ENCODE measurements at regions not wholly inside any gene's neighbourhood (a gene's known extent, or its start where the extent isn't known, plus 50 kb on each side); places are given as distances from the start of the nearest gene placed in this dataset.
"Not testable (repeated sequence)": the region's sequence is repeated elsewhere in the genome, so short reads cannot be mapped to it uniquely, and the experiment has no call there.

GRCh38 chr22:49676783-49677494 is 150.7 kb downstream of the BRD1 start:
- no peak for DNase-seq (ENCODE audit: low spot score)

DNA sequence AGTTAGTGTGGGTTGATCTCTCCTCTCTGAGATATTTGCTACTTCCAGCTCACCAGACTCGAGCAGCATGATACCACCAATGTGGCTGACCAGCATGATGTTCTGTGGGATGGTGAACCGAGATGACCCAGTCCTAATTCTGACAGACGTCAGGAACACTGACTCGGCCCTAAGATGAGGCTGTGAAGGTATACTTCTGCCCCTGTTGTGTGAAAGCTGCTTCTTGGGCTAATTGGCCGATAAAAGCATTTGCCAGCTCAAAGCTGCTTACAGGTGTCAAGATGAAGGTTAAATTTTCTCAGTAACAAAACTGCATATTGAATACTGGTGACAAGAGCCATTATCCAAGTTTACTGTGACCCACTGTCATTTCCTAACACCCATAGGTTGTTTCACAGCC is 151.4 kb downstream of the BRD1 start:
- no peak for DNase-seq (ENCODE audit: low spot score)

- DNase-seq (ENCODE audit: low spot score): no peak
Measured at GRCh38 chr22:49674479-49675050, 153.1 kb downstream of the BRD1 start.

DNA sequence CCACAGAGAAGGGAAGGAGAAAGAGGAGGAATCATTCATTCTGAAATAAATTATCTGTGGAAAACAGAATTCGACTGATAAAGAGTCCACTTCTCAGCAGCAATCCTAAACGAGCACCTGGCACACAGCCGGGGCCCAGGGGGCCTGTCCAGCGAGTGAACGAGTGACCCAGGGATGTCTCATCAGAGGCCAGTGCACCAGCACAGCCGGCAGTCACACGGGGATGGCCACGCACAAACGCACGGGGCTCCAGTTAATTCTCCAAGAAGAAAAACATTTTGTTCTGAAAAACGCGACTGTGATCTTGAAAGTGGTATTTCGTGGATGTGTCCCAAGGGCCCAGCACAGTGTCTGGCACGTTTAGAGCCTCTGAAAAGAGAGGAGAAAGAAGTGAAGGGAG is 154.6 kb downstream of the BRD1 start:
- no peak for DNase-seq (ENCODE audit: low spot score)

DNA sequence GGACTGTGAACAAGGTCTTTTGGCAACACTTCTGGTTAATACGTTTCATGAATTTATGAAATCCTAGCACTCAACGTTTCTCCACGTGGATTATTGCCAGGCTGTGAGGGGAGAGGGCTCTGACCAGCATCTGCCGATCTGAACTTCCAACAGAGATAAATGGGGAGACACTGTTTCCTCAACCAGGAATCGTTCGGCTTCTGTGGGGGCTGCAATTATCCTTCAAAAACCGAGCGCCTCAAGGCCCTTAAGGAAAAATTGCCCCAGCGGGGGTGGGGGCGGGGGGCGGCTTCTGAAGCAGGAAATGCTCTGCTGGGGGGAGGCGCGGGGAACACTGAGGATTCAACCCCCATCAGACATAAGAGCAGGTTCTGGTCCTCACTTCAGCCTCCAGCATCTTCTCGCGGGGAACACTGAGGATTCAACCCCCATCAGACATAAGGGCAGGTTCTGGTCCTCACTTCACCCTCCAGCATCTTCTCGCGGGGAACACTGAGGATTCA is 155.6 kb downstream of the BRD1 start:
- no peak for DNase-seq (ENCODE audit: low spot score)

DNA sequence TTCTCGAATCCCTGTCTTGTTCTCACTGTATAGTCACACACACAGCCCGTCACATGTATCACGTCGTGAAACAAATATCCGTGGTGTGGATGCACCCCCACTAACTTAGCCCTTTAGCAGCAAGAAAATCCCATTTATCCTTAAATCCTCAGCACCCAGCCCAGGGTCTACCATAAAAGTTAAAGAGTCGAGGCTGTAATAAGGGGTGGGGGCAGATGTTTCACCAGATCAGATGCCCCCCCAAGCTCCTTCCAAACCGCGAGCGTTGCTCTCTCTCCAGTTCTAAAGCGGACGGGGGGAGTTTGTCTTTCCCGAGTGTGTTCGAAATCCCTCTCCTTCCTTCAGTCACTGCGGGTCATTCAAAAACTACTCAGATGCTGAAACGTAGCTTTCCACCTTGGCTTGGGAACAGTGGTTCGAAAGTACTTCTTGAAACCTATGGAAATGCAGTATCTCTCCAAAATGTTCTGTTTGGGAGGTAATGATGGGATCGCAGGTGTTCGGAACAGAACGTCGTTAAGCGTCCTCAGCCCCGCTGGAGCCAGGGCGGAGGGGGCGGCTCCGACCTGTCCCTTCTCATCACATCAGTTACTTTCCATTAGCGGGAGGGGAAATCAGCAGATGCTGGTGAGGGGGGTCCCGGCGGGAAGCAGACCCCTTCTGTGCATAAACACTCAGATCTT is 156.2 kb downstream of the BRD1 start:
- no peak for DNase-seq (ENCODE audit: low spot score)

DNA sequence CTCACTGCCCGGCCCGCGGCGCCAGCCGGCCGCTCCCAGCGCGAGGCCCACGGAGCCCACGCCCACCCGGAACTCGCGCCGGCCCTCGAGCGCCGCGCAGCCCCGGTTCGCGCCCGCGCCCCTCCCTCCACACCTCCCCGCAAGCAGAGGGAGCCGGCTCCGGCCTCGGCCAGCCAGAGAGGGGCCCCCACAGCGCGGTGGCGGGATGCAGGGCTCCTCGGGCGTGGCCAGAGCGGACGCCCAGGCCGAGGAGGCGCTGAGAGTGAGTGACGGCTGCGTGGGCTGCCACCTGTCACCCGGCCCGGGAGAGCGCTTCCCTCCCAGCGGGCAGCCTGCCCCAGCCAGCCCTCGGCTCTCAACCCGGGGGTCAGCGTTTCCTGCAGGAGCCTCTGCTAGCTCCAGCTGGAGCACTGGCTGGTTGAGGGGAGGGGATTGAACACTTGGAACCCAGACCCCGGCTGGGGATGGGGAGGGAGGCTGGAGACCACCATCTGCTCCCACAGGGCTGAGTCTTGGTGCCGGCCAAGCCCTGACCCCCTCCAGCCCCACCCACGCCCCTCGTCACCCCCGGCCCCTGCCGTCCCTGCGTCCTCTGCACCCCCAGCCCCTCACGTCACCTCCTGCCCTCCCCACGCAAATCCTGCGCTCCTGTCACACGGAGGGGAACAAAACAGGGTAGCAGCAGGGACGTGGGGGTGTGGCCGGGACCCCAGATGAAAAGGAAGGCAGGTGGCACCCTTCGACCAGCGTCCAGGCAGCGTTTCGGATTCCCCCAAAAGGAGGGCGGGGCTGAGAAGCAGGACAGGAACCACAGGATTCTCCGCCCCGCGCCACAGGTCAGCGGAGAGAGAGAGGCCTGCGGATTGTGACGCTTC is 157.0 kb downstream of the BRD1 start:
- DNase-seq (ENCODE audit: low spot score): no peak

- not testable (repeated sequence) for DNase-seq (ENCODE audit: low spot score)
Measured at GRCh38 chr22:49669969-49670455, 157.7 kb downstream of the BRD1 start.

GRCh38 chr22:49669427-49669968 is 158.2 kb downstream of the BRD1 start:
- not testable (repeated sequence) for DNase-seq (ENCODE audit: low spot score)

DNA sequence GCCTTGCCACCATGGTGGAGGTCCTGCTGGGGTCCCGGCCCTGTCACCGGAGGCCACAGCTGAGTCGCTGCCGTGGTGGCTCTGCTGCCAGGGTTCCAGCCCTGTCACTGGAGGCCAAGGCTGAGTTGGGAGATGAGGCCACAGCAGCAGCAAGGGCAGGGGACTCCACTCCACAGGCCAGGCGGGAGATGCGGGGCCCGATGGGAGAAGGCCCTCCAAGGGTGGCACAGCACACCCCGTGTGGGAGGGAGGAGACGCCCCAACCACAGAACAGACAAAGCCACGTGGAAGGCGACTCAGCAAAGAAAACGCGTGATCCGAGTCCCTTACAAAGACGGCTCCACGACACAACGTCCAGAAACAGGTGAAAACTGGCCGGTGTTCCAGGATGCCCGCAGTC is 159.3 kb downstream of the BRD1 start:
- DNase-seq (ENCODE audit: low spot score): no peak

DNA sequence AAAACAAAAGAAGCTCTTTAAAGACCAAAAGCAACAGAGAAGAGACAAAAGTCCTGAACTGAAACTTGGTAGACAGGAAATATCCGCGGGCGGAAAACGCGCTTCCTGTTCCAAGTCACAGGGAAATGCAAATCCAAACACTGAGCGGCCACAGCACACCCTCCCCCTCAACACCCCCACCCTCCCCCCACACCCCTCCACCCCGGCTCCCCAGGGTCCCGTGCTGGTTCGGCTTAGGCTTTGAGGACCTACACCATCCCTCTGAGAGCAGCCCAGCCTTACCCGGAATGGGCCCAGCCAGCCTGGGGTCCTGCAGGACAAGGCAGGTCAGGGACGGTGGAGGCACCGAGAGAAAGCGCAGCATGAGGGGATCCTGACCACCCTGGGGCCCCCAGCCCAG is 160.4 kb downstream of the BRD1 start:
- DNase-seq (ENCODE audit: low spot score): no peak

GRCh38 chr22:49666146-49666809 is 161.4 kb downstream of the BRD1 start:
- no peak for DNase-seq (ENCODE audit: low spot score)

- DNase-seq (ENCODE audit: low spot score): no peak
Measured at GRCh38 chr22:49664891-49665290, 162.8 kb downstream of the BRD1 start.

GRCh38 chr22:49664371-49664881 is 163.2 kb downstream of the BRD1 start:
- no peak for DNase-seq (ENCODE audit: low spot score)

DNA sequence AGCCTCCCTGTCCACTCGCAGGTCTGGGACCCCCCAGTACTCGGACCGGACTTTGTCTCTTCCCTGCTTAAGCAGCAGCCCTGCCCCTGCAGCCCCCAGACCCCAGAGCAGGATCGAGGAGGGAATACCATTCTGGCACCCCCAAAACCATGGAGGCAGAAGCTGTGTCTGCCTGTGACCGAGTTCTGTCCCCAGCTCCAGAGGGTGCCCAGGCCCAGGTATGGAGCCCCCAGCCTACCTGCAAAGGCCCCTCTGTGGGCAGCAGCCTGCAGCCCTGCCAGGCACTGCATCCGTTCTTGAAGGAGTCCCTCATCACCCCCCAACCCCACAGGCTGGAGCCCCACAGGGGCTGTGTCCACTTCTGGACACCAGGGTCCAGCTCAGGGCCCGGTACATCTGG is 163.8 kb downstream of the BRD1 start:
- no peak for DNase-seq (ENCODE audit: low spot score)

- no peak for DNase-seq (ENCODE audit: low spot score)
Measured at GRCh38 chr22:49663311-49663711, 164.4 kb downstream of the BRD1 start.

DNA sequence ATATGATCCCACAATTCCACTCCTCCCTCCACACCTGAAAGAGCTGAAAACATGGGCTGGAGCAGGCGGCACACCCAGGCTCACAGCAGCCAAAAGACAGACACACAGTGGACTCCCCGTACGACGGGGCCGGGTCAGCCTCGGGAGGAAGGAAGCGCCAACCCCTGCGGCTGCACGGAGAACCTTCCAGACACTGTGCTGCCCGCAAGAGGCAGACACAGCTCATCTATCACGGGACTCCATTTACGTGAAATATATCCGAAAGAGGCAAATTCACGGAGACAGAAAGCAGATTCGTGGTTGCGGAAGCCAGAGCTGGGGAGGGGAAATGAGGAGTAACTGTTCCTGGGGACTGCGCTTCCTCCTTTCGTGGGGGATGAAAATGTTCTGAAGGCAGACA is 165.0 kb downstream of the BRD1 start:
- no peak for DNase-seq (ENCODE audit: low spot score)

DNA sequence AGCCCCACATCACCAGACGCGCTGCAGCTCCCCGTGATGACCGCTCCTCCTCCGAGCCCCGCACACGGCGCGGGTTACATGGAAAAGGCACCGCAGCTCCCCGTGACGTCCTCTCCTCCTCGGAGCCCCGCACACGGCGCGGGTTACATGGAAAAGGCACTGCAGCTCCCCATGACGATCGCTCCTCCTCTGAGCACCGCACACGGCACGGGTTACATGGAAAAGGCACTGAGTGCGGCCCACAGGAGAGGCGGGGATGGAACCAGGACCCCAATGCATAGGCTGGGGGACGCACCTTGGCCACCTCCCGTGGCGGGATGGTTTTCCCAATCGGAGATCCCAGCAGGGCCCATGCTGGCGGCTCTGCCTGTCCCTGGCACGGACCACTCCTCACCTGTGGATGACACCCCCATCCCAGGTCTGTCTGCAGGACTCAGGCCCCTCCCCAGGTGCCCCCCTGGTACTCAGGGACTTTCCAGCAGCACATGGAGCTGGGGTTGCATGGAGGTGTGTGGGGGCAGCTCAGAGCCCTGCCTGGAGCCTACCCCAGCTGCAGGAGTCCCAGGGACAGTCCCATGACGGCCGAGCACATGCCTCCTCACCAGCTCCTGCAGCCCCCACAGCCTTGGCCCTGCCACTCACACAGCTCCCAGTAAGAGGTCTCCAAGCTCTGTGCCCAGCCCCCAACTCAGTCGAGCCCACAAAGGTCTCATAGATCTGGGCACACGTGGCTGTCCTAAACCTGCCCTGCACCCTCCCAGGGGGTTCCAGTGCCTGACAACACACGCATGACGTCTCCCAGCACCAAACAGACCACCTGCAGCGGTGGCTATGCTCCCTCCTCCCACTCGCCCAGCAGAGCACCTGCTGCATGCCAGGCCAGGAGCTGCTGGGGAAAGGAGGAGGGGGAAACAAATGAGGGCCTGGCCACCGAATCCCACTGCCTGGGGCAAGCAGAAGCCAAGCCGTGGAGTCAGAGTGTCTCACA is 166.6 kb downstream of the BRD1 start:
- no peak for DNase-seq (ENCODE audit: low spot score)

- no peak for DNase-seq (ENCODE audit: low spot score)
Measured at GRCh38 chr22:49660321-49660720, 167.4 kb downstream of the BRD1 start.

Data from HT-29 (cell line).